AG10803 (cell line): ENCODE measurements at regions not wholly inside any gene's neighbourhood (a gene's known extent, or its start where the extent isn't known, plus 50 kb on each side); places are given as distances from the start of the nearest gene placed in this dataset.

Experiments used
- DNase-seq: peaks from one replicate; pipeline ENCODE4 v3.0.0; 2010; ENCODE audit warnings: low read depth
- H3K4me3 ChIP-seq: 2 replicates; pipeline ENCODE4 v1.5.1; 2011; ENCODE audit warnings: mild to moderate bottlenecking, low read length, control low read depth
- TF ChIP-seq, protein P1 (sequence below): conservative IDR thresholded peaks from 2 replicates; pipeline ENCODE4 v1.5.1; 2011; ENCODE audit warnings: mild to moderate bottlenecking, low read length, control low read depth, inconsistent platforms

DNA sequence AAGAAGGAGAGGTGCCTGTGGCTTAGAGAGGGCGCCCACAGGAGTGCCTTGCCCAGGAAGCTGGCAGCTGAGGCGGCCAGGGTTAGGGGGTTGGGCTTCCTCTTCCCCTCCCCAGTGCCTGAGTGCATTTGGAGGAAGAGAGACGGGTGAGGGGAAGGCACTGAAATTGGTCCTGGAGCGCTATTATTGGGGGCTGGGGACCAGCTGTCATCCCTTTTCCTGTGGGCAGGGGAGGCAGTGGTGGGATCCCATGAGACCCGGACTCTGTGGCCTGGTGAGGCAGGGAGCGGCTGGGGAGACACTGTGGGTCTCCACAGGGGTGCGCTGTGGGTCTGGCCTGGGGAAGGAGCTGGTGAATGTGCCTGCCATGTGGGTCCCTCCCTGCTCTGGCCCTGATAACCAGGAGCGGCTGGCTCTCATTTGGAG, 259.7 kb downstream of the SEC14L1 start:
- no peak overlapping the region for H3K4me3 ChIP-seq
- peak; percentile 53 for DNase-seq
- TF ChIP-seq, protein P1, sequence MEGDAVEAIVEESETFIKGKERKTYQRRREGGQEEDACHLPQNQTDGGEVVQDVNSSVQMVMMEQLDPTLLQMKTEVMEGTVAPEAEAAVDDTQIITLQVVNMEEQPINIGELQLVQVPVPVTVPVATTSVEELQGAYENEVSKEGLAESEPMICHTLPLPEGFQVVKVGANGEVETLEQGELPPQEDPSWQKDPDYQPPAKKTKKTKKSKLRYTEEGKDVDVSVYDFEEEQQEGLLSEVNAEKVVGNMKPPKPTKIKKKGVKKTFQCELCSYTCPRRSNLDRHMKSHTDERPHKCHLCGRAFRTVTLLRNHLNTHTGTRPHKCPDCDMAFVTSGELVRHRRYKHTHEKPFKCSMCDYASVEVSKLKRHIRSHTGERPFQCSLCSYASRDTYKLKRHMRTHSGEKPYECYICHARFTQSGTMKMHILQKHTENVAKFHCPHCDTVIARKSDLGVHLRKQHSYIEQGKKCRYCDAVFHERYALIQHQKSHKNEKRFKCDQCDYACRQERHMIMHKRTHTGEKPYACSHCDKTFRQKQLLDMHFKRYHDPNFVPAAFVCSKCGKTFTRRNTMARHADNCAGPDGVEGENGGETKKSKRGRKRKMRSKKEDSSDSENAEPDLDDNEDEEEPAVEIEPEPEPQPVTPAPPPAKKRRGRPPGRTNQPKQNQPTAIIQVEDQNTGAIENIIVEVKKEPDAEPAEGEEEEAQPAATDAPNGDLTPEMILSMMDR = peak; percentile 55

DNA sequence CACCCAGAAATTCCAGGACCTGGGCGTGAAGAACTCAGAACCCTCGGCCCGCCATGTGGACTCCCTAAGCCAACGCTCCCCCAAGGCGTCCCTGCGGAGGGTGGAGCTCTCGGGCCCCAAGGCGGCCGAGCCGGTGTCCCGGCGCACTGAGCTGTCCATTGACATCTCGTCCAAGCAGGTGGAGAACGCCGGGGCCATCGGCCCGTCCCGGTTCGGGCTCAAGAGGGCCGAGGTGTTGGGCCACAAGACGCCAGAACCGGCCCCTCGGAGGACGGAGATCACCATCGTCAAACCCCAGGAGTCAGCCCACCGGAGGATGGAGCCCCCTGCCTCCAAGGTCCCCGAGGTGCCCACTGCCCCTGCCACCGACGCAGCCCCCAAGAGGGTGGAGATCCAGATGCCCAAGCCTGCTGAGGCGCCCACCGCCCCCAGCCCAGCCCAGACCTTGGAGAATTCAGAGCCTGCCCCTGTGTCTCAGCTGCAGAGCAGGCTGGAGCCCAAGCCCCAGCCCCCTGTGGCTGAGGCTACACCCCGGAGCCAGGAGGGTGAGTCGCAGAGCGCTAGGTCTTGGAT, 261.5 kb downstream of the SEC14L1 start:
- DNase-seq = no peak
- TF ChIP-seq, protein P1 = no peak
- H3K4me3 ChIP-seq = no peak overlapping the region

DNA sequence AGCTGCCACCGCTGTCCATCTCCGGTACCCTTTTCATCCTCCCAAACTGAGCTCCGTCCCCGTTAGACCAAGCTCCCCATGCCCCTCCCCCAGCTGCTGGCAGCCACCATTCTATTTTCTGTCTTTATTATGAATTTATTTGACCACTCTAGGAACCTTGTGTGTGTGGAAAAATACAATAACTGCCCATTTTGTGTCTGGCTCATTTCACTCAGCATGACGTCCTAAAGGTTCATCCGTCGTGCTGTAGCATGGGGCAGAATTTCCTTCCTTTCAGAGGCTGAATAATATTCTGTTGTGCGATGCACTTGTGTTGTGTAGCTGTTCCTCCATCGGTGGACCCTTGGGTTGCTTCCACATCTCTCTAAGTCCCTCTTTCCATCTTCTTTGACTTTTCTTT, 263.1 kb downstream of the SEC14L1 start:
- no peak for DNase-seq
- no peak overlapping the region for H3K4me3 ChIP-seq
- TF ChIP-seq, protein P1 = no peak

DNA sequence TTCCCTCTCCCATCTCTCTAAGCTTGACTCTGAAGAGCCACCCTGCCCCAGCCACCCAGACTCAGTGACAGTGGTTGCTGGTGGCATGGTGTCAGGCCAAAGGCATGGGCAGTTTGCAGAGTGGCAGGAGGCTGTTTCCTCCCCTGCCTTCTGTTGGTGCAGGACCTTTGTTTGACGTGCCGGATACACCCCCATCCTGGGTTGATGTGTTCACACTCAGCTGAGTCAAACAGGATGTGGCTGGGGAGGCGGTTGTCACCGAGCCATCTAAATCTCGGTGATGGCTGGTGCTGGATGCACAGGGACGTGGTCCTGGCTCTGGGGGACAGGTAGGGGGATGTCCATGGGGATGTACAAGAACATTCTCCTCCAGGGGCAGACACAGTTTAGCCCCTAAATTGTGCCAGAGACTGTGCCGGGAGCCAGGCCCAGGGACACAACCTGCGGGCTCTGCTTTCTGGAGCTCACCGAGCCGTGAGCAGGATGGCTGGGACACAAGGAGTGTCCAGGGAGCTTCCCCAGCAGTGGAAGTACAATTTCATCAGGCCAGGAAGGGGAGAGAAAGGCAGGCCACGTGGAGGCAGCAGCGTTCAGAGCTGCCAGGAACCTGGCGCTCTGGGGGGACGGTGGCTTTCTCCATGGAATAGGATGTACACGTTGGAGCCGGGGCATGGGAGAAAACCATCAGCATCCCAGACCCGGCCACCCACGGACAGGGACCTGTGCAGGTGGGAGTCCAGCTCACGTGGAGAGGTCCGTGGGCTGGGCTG, 264.2 kb downstream of the SEC14L1 start:
- no peak overlapping the region for H3K4me3 ChIP-seq
- TF ChIP-seq, protein P1 = no peak
- peak; percentile 83 for DNase-seq

DNA sequence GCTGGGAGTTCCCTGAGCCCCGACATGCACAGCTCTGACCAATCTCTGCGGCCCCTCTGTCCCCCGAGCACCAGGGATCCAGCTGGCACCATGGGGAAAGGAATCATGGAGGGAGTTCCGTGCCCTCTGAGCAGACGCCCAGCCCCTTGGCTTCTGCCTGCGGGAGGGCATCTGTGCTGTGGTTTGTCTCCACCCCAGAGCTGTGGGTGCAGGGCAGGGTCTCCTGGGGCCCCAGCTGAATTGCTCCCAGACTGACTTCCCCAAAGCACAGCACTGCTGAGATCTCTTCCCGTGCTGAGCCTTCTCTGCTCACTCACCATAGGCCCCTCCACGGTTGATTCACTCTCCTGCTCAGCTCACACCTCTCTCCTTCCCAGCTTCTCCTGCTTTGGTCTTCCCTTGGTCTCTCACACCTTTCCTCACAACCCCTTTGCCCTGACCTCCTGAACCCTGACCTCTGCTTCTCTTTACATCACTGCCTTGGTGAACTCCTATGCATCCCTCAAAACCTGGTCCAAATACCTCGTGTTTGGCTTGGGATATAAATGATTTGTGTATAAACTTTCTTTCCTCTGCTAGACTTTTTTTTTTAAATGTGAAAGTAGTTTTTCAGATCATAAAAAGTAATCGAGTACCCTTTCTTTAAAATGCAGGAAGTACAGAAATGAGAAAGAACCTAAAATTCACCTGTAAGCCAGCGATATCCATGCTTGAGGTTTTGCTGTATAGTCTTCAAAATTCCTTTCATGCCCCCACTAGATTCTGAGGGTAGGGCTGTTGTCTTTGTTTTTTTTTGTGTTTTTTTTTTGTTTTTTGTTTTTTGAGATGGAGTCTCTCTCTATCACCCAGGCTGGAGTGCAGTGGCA, 265.3 kb downstream of the SEC14L1 start:
- DNase-seq = no peak
- H3K4me3 ChIP-seq = no peak overlapping the region
- TF ChIP-seq, protein P1 = no peak

DNA sequence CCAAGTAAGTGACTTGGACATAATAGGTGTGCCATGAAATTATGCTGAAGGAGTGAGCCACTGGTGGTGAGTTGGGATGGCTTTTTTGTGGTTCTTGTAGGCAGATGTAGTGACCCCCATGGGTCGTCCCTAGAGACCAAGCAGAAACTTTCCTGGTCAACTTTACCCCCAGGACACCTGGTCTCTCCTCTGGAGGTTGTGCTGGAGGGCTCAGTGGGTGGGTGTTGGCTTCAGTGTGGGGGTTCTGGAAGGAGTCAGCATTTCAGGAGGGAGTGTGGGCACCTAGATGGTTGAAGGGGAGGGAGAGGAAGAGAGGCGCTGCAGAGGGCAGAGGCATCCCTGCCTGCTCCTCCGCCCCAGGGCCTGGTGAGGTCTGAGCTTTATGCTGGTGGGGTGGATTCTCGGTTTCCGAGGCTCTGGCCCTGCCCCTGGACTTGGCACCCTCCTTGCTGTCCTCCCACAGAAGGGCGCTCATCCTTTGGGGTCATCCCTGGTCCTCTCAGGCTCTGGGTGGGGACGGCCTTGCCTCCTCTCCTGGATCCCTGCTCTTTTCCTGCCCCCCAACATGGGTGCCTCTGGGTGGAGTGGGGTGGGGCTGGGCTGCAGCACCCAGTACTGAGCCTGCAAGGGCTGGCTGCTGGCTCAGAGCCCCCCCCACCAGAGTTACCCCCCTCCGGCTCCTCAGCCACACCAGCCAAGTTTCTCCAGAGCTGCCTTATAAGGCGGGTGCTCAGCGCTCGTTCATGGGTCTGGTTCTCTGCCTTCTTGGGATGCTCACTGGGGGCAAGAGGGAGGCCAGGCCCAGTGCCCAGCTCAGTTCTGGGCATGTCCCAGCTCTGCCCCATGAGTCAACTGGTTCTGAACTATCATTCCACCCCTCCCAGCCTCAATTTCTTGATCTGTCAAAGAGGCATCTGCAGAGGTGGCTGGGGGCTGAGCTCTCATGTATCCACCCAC, 266.8 kb downstream of the SEC14L1 start:
- TF ChIP-seq, protein P1 = no peak
- no peak for DNase-seq
- no peak overlapping the region for H3K4me3 ChIP-seq
